HG03354 (cell line): ENCODE measurements at regions not wholly inside any gene's neighbourhood (a gene's known extent, or its start where the extent isn't known, plus 50 kb on each side); places are given as distances from the start of the nearest gene placed in this dataset.

Experiments
- ATAC-seq: cut with Tn5 transposase; IDR thresholded peaks from one replicate; pipeline ENCODE4 v1.9.1; 2021; ENCODE audit warnings: mild to moderate bottlenecking; ENCODE audit not compliant: unreplicated experiment, poor library complexity, severe bottlenecking

DNA sequence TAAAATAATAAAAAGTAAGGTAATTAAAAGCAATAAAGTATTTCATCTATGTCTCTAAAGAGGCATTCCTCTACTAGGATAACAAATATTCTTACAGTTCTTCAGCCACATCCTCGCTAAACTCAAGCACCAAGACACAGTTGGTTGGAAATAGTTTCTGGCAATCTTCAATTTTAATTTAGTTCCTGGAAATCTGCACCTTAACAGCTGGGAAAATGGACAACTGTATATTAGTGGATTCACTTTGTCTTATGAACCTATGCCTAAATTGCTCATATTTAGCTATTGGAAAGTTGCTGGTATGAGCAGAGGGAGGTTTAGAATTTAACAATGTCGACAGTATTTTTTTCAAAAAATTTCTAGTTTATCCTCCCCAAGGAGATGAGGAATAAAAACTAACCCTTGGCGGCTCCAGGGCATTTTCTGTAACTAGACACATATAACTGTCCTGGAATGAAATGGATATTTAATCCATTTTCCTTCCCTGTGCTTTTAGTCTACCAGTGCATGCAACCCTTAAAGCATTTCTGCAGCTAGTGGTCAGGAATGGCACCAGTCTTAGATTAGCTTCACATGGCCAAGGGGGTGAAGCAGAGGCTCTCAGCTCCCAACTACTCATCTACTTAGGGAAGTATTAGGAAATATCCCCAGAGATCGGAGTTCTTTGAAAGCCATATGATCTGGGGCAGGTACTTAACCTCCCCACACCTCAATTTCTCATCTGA lies 290.0 kb upstream of the THBS1 start:
- no peak for ATAC-seq

DNA sequence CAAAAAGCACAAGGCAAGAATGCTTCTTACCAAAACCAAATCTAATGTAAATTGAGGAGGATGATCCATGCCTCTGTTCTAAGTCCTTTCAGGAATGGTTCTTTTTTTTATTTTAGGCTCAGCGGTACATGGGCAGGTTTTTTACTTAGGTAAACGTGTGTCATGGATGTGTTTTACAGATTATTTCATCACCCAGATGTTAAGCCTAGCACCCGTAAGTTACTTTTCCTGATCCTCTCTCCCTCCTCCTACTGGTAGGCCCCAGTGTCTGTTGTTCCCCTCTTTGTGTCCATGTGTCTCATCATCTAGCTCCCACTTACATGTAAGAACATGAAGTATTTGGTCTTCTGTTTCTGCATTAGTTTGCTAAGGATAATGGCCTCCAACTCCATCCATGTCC lies 289.2 kb upstream of the THBS1 start:
- ATAC-seq = no peak

DNA sequence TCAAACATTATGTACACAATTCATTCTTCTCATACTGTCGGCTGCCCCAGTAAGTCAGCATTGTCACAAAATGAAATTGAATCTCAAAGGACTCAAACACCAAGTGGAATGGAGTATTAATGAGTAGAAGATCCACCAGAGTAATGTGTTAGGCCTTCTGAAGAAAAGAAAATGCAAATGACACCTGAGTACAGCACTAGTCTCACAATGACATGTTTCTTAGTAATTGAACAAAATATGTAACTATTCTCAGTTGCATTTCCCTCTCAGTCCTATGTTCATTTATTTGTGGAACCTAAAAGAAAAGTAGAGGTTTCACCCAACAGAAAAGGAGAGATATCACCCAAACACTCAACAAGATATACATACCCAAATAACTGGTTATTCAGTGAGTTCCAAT lies 283.9 kb upstream of the THBS1 start:
- ATAC-seq = no peak

DNA sequence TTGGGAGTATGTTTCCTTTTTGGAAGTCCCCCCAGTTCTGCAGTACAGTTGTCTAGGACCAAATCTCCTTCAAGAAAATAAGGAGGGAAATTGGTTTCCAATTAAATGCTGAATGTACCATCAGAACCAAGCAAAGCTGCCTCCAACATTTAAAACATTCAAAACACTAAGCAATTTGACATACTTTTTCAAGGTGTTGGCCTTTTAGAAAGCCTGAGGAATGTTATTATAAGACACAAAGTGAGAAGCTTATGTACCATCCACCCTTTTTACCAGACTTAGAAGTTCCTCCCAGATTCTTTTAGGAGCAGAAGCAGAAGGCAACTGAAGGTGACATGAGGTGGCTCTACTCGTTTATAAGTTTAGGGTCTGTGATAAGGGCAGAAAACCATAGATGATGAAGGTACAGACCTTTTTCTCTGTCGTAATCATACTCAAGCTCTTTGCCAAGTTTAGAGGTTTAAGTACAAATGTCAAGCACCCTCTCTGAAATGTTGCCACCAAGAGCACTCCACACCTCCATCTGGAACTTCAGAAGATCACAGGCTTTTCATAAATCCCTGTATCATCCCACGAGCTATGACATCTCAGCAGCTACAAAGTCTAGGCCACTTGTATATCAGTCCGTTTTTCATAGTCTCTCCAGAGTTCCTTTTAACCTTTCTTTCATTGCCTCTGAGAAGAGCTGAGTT lies 282.5 kb upstream of the THBS1 start:
- ATAC-seq = no peak

DNA sequence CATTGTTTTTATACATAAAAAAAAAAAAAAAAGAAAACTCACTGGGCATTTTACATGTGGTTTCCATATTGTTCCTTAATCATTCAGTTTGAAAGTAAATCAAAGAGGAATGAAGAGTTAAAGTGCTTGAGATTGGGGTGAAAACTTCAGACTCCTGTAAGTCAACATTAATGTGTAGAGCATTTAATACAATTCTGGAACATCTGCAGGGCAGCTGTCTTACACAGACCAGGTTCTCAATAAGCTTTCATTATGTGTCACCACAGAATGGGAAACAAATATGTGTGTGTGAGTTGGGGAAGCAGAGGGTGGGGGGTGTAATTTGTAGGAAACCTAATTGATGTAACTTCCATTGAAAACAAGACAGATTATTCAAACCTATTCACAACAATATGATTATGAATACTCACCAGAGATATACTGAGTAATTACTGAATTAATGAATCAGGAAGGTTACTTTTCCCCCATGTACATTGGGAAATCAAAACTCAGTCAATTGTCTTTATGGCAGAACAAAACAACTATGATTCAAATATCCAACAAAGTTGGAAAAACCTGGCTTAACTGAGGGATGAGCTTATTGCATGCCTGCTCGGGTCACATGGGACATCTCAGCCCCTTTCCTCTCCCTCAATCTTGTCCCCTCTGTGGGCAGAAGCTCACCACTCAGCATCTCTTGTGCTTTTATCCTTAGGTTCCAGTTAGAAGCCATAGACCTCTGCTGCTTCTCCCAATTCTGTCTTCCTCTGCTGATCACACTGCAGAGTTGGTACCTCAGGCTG lies 281.2 kb upstream of the THBS1 start:
- no peak for ATAC-seq

DNA sequence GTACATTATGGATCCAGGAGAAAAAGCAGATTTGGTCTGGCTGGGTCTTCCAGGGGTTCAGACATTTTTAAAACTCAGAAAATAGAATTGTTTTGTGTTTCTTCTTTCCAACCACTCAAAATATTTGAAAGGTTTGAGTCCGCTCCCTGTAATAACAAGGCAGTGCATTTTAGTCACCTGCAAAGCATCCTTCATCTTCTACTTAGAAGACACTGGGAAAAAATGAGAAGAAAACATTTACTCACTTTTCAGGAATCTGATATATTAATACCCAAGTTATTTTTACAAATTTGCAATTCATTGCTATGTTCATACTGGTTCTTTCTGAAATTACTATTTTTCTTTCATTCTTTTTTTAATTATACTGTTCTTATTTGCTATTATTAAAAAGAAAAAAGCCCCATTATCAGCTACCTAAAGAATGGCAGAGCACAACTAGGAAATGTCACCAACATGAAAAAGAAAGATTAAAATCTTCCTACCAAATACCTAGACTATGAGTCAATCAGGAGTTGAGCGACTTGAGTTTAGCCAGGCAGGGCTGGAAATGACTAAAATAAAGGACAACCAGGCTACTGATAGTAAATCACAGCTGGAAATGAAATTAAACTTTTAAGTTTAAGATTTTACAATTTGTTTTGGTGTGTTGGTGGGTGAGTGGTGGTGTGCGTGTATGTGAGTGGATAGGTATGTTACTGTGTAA lies 280.3 kb upstream of the THBS1 start:
- no peak for ATAC-seq

DNA sequence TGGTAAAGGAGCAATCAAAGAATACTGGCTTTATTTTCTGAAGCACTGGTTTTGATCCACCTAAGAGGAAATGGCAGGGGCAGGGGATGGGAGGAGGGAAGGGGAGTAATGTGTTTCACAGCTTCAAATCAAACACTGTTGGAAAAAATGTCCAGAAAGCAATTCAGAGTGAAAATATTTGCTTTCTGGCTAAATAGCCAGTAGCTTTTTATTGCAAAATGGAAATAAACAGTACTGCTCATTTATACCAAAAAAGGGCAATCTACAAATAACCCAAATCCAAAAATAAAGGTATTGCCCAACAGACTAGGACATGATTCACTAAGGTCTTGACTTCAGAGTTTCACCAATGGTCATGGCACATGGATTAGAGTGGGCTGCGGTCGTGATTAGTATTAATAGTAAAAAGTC lies 279.3 kb upstream of the THBS1 start:
- no peak for ATAC-seq

DNA sequence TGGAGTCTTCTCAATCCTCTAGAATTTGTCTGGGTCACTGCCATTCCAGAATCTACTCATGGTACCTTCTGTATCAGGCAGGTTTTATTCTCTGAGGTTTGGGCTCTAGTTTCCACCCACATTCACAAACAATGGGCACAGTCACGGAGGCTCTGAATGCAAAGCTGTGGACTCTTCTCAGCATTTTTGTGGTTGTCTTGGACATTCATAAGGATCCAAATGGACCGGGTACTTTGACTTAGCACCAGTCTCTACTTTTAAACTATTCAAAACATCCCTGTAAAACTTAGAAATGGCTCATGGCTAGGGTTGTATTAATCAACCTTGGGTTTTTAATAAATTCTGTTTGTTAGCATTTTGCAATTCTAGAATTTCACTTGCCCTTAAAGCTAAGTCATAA lies 277.9 kb upstream of the THBS1 start:
- no peak for ATAC-seq

DNA sequence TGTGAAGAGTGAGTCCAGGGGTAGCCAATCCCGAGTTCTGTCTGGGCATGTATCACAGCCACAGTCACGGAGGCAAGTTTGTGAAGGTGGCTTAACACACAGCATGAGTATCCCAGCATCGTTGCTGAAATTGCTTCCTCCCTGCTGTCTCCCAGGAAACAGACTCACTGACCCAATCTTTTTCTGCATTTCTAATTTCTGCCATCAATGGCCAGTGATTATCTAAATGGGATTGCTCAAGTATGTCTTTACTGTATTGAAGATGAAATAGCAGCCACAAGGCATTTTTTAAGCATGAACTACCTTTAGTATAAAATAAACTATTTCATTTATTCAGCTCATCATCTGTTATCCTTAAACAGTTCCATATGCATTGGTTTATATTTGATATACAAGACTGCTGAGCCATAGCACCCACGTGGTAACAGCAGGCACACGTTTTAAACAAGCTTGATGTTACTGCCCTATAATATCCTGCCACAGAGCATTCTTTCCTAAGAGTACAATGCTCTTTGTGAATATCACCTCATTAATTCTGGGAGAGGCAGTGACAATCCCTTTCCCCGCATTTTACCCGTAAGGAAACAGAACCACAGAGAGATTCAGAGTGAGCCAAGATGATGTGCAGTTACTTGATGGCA lies 276.6 kb upstream of the THBS1 start:
- no peak for ATAC-seq

DNA sequence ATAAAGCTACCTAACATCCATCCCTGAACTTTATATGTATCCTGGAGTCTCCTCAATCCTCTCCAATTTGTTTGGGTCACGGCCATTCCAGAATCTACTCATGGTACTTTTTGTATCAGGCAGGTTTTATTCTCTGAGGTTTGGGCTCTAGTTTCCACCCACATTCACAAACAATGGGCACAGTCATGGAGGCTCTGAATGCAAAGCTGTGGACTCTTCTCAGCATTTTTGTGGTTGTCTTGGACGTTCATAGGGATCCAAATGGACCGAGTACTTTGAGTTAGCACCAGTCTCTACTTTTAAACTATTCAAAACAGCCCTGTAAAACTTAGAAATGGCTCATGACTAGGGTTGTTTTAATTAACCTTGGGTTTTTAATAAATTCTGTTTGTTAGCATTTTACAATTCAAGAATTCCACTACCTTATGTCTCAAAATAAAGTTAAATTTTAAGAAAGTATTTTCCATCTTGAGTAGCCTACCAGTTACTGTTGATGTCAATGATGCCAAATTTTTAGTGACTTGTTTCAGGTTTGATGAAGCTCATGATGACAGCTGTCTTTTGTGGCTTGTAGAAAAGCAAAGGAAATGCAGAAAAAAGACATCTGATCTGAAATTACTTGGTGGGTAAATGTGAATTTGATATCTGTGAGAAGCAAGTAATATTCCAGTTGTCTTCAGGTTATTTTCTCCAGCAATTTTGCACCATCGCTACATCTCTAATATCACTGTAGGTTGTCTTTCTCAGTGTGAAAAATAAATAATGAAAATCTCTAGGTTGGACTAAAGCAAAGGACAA lies 275.7 kb upstream of the THBS1 start:
- ATAC-seq = no peak

DNA sequence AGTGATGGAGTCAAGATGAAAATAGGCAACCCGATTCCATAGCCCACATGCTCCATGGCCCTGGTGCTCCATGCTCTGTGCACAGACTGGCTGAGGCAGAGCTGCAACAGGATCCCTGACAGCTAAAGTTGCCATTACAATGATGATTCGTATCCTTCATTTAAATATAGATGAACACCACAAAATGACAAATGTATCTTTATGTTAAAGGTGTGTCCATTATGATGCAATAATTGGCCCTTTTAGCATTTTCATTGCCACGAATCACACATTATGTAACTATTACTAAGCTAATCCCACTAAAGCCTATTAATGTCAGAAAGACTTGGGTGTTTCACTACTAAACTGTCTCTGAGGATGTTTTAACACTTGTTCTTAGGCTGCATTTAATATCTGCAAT lies 270.2 kb upstream of the THBS1 start:
- ATAC-seq = no peak

DNA sequence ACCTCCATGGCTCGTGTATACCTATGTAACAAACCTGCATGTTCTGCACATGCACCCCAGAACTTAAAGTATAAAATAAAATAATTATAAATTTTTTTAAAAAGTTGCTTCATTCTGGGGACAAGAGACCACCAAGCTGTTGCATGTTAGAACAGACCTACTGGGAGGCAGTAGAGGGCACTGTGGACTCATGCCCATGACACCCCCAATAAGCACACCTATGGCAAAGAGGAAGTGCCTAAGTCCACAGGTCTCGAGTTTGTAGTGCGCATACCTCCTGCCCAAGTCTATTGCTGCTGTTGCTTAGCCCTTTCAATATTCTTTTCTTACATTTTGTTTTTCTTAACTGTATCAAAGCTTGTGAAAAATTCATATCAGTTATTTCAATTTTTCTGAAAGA lies 267.9 kb upstream of the THBS1 start:
- ATAC-seq = peak; percentile 84

DNA sequence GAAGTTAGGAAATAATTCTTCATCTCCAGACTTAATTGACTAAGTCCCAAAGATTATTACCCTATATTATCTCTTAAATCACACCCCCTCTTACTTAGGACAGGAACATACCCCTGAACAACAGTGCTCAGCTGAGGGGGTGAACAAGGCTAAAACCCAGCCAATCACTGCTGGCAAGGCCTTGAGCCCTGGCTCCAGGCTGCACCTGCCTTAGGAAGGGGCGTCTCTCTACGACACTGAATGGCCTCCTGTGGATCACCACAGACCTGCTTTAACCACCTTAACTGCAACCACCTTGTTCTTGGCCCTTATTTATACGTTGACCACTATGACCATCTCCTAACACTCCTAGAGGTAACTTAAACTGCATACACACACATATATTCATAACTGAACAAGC lies 267.4 kb upstream of the THBS1 start:
- ATAC-seq = no peak

DNA sequence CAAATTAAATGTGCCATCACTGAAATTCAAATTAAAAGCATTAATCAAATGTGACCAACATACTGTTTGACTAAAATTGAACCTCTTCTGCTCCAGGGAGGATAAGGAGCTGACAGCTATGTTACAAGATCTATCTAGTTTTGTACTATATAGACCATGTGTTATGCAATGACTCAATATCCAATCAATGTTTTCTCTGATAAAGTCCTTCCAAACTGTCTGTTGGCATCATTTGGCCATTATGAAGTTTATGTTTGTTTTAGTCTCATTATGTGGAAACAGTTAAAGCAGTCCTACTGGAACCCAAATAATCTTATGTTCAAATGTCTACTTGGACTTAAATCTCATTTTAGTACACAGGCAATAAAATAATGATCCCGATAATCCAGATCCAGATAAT lies 267.0 kb upstream of the THBS1 start:
- no peak for ATAC-seq

DNA sequence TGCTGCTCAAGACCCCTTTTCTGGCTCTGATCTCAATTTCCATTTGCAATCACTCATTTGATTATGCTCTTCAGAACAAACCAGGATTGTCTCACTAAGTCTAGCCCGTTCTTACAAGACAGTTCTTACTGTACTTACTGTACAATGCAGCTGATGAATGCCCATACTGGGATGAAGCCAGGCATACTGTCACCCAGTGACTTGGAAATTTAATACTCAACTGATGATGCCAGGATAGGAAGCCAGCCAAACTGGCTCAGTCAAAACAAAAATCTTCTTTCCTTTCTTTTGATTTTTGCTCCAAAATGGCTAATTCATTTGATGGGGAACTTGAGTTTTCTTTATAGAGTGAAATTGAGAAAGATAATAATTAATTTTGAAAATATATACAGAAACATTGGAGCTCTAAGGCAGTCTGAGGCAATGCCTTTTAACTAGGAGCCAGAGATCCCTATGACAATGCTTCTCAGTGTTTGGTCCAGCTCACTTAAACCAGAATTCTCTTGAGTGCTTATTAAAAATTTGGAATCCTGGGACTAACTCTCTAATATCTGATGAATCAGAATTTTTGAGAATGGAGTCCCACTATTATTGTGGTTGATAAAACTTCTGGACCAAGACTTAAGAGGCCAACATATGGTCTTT lies 265.6 kb upstream of the THBS1 start:
- no peak for ATAC-seq

DNA sequence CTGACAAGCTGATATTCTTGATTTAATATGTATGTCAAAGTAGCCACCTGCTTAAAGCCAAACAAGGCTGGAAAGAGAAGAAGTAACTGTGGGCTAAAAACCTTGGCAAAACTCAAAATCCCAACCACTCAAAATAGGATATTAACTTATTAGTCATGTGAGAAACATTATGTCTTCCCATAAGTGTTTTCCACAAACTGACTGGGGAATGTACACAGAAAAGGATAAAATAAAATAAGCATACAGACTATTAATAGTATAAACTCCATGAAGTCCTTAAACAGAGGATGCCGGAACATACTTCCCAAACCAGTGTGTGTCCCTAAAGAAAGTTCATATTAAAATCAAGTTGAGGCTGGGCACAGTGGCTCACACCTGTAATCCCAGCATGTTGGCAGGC lies 263.7 kb upstream of the THBS1 start:
- no peak for ATAC-seq

DNA sequence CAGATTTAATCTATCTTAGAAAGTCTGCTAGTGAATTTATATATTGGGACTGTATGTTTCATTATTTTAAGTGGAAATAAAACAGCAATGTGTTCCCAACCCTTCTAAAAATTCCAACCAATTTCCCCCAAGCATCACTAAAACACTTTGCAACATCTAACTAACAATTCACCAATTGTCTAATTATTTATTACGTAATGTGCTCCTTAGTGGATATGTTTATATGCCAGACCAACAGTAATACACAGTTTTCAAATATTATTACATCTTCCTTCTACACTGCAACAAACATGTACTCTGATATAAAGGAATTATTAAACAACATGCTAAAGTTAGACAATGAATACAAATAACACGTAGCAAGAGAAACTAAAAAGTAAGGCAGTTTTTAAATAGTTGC lies 262.6 kb upstream of the THBS1 start:
- ATAC-seq = no peak

DNA sequence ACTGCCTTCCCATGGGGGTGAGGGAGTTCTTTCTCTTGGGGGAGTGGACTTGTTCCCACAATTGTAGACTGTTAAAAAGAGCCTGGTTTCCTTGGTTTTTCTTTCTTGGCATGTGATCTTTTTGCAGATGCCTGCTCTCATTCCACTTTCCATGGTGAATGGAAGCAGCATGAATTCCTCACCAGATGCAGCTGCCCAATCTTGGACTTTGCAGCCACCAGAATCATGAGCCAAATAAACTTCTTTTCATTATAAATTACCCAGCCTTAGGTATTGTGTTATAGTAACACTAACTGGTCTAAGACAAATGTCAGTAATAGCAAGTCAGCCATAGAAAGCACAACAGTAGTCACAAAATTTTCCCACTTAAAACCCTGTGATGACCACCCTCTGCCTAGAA lies 260.5 kb upstream of the THBS1 start:
- ATAC-seq = no peak

DNA sequence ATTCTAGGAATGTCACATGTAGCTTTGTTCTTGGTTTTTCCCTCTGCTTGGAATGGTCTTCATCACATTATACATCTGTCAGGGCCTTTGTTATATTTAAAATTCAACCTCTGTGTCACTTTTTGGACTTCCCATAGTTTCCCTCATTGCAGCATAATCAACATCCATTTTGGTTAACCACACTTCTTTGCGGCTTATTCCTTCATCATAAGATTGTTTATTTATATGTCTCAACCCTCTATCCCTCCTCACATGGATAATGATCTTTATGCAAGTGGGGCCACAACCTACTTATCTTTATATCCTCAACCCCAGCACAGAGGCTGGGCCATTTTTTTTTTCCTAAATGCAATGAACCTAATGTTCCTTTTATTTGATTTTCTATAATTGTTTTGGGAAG lies 260.0 kb upstream of the THBS1 start:
- no peak for ATAC-seq
